Fibroblast of skin of left biceps (primary cell): ENCODE measurements at regions not wholly inside any gene's neighbourhood (a gene's known extent, or its start where the extent isn't known, plus 50 kb on each side); places are given as distances from the start of the nearest gene placed in this dataset.

Experiments
- DNase-seq, 2 experiments: peaks; one replicate each; pipeline ENCODE4 v3.0.0-alpha.2; 2013; ENCODE audit warnings: low read depth in 2 of 2

GRCh38 chr1:17488995-17489767, 49.7 kb upstream of the RCC2 start:
- DNase-seq, result peak; percentile 34 to 41
